ENCODE measurements at regions not wholly inside any gene's neighbourhood (a gene's known extent, or its start where the extent isn't known, plus 50 kb on each side); places are given as distances from the start of the nearest gene placed in this dataset.

- Histone ChIP-seq H3K9me3 (ENCODE audit: control insufficient read depth in 5 of 5, low read length in 5 of 5) (no peaks in the 10 kb centered on the region), H3K4me1 (ENCODE audit: control insufficient read depth in 5 of 5, insufficient read depth in 5 of 5, low read length in 5 of 5) (peaks cover 0 to 6% (median 3%) of the 10 kb centered on the region in 5 donors), H3K36me3 (ENCODE audit: control insufficient read depth in 5 of 5, insufficient read depth in 5 of 5, low read length in 5 of 5) (no peaks in the 10 kb centered on the region), H3K9ac (ENCODE audit: low read length in 5 of 5) (no peak overlapping the region), H3K27me3 (ENCODE audit: control insufficient read depth in 5 of 5, insufficient read depth in 4 of 5, low read length in 5 of 5) (no peaks in the 10 kb centered on the region), H3K27ac (ENCODE audit: low read depth, low read length) (no peak overlapping the region), H3K4me3 (ENCODE audit: low read depth in 1 of 5, low read length in 5 of 5) (no peak overlapping the region)
Measured at GRCh38 chr4:74608151-74608949, 163.4 kb downstream of the AREG start.

GRCh38 chr4:74610491-74610890 lies 165.6 kb downstream of the AREG start:
- Histone ChIP-seq H3K27me3 (ENCODE audit: control insufficient read depth in 5 of 5, insufficient read depth in 4 of 5, low read length in 5 of 5) (no peaks in the 10 kb centered on the region), H3K9ac (ENCODE audit: low read length in 5 of 5) (no peak overlapping the region), H3K4me3 (ENCODE audit: low read depth in 1 of 5, low read length in 5 of 5) (no peak overlapping the region), H3K4me1 (ENCODE audit: control insufficient read depth in 5 of 5, insufficient read depth in 5 of 5, low read length in 5 of 5) (peaks cover 0 to 6% (median 3%) of the 10 kb centered on the region in 5 donors), H3K27ac (ENCODE audit: low read depth, low read length) (no peak overlapping the region), H3K36me3 (ENCODE audit: control insufficient read depth in 5 of 5, insufficient read depth in 5 of 5, low read length in 5 of 5) (no peaks in the 10 kb centered on the region), H3K9me3 (ENCODE audit: control insufficient read depth in 5 of 5, low read length in 5 of 5) (peaks cover 0 to 2% (median 0%) of the 10 kb centered on the region in 5 donors)

DNA sequence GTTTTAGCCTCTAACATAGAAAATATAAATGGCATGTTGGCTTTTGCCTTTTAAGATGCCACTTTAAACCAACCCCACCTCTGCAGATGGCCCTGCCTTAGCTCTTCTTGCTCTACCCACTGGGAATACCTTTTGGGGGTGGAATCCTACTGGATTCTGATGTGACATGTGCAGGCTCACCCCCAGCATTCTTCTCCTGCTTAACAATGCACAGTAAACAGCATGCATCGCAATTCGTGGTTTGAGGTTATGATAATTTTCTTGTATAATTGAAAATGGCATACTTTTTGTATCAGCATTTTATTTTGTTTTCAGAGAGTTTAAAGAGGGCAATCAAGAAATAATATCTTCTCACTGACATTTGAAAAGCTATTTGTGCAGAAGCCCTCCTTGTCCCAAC lies 167.9 kb downstream of the AREG start:
- no peaks in the 10 kb centered on the region for H3K27me3 ChIP-seq (ENCODE audit: control insufficient read depth in 5 of 5, insufficient read depth in 4 of 5, low read length in 5 of 5)
- no peak overlapping the region for H3K9ac ChIP-seq (ENCODE audit: low read length in 5 of 5)
- peaks cover 0 to 2% (median 0%) of the 10 kb centered on the region in 5 donors for H3K9me3 ChIP-seq (ENCODE audit: control insufficient read depth in 5 of 5, low read length in 5 of 5)
- H3K4me3 ChIP-seq (ENCODE audit: low read depth in 1 of 5, low read length in 5 of 5): no peak overlapping the region
- H3K36me3 ChIP-seq (ENCODE audit: control insufficient read depth in 5 of 5, insufficient read depth in 5 of 5, low read length in 5 of 5): no peaks in the 10 kb centered on the region
- no peak overlapping the region for H3K27ac ChIP-seq (ENCODE audit: low read depth, low read length)
- H3K4me1 ChIP-seq (ENCODE audit: control insufficient read depth in 5 of 5, insufficient read depth in 5 of 5, low read length in 5 of 5): peaks cover 0 to 1% (median 0%) of the 10 kb centered on the region in 5 donors

DNA sequence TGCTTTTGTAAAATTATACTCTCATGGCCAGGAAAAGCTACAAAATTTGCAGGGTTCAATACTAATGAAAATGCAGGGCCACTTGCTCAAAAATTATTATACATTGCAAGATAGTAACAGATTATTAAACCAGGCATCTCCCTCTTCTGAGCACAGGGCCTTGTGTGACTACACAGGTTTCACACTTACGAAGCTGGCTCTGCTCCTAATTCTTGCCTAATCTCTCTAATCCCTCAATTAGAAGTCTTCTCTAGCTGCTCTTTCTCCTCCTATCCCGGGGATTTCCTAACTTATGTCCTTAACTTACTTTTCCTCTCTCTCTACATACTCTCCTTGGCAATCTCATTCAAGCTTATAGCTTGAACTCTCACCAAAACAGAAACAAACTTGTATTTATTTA lies 168.3 kb downstream of the AREG start:
- H3K36me3 ChIP-seq (ENCODE audit: control insufficient read depth in 5 of 5, insufficient read depth in 5 of 5, low read length in 5 of 5): no peaks in the 10 kb centered on the region
- peaks cover 0 to 2% (median 0%) of the 10 kb centered on the region in 5 donors for H3K9me3 ChIP-seq (ENCODE audit: control insufficient read depth in 5 of 5, low read length in 5 of 5)
- no peak overlapping the region for H3K4me3 ChIP-seq (ENCODE audit: low read depth in 1 of 5, low read length in 5 of 5)
- no peak overlapping the region for H3K27ac ChIP-seq (ENCODE audit: low read depth, low read length)
- no peak overlapping the region for H3K9ac ChIP-seq (ENCODE audit: low read length in 5 of 5)
- no peaks in the 10 kb centered on the region for H3K27me3 ChIP-seq (ENCODE audit: control insufficient read depth in 5 of 5, insufficient read depth in 4 of 5, low read length in 5 of 5)
- peaks cover 0 to 5% (median 0%) of the 10 kb centered on the region in 5 donors for H3K4me1 ChIP-seq (ENCODE audit: control insufficient read depth in 5 of 5, insufficient read depth in 5 of 5, low read length in 5 of 5)

- Histone ChIP-seq H3K4me1 (ENCODE audit: control insufficient read depth in 5 of 5, insufficient read depth in 5 of 5, low read length in 5 of 5) (peaks cover 0 to 15% (median 3%) of the 10 kb centered on the region in 5 donors), H3K9me3 (ENCODE audit: control insufficient read depth in 5 of 5, low read length in 5 of 5) (peaks cover 0 to 2% (median 0%) of the 10 kb centered on the region in 5 donors), H3K27ac (ENCODE audit: low read depth, low read length) (no peak overlapping the region), H3K4me3 (ENCODE audit: low read depth in 1 of 5, low read length in 5 of 5) (no peak overlapping the region), H3K27me3 (ENCODE audit: control insufficient read depth in 5 of 5, insufficient read depth in 4 of 5, low read length in 5 of 5) (no peaks in the 10 kb centered on the region), H3K36me3 (ENCODE audit: control insufficient read depth in 5 of 5, insufficient read depth in 5 of 5, low read length in 5 of 5) (no peaks in the 10 kb centered on the region), H3K9ac (ENCODE audit: low read length in 5 of 5) (no peak overlapping the region)
Measured at GRCh38 chr4:74615411-74615810, 170.5 kb downstream of the AREG start.

DNA sequence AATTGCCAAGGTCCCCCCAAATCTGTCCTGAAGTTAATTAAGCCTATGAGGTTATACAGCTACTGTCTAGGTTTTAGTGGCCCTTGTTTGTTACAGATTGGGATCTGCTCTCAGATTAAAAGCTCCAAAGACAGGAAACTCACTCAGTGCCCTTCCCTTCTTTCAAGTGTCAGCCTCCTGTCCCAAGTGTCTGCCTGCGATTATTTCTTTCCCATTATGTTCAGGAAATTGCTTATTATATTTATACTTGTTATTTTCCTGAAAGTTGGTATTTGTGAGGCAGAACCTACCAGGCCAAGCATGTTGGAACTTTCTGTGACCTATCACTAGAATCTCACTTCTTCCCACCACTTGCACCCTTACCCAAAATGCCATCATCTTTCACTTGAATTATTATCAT lies 173.2 kb downstream of the AREG start:
- peaks cover 0 to 16% (median 3%) of the 10 kb centered on the region in 5 donors for H3K4me1 ChIP-seq (ENCODE audit: control insufficient read depth in 5 of 5, insufficient read depth in 5 of 5, low read length in 5 of 5)
- no peaks in the 10 kb centered on the region for H3K36me3 ChIP-seq (ENCODE audit: control insufficient read depth in 5 of 5, insufficient read depth in 5 of 5, low read length in 5 of 5)
- H3K27me3 ChIP-seq (ENCODE audit: control insufficient read depth in 5 of 5, insufficient read depth in 4 of 5, low read length in 5 of 5): no peaks in the 10 kb centered on the region
- peaks cover 0 to 2% (median 0%) of the 10 kb centered on the region in 5 donors for H3K9me3 ChIP-seq (ENCODE audit: control insufficient read depth in 5 of 5, low read length in 5 of 5)
- H3K9ac ChIP-seq (ENCODE audit: low read length in 5 of 5): no peak overlapping the region
- H3K4me3 ChIP-seq (ENCODE audit: low read depth in 1 of 5, low read length in 5 of 5): no peak overlapping the region
- H3K27ac ChIP-seq (ENCODE audit: low read depth, low read length): no peak overlapping the region

- Histone ChIP-seq H3K9me3 (ENCODE audit: control insufficient read depth in 5 of 5, low read length in 5 of 5) (peaks cover 0 to 2% (median 0%) of the 10 kb centered on the region in 5 donors), H3K4me1 (ENCODE audit: control insufficient read depth in 5 of 5, insufficient read depth in 5 of 5, low read length in 5 of 5) (peaks cover 0 to 16% (median 3%) of the 10 kb centered on the region in 5 donors), H3K27ac (ENCODE audit: low read depth, low read length) (no peak overlapping the region), H3K4me3 (ENCODE audit: low read depth in 1 of 5, low read length in 5 of 5) (no peak overlapping the region), H3K36me3 (ENCODE audit: control insufficient read depth in 5 of 5, insufficient read depth in 5 of 5, low read length in 5 of 5) (no peaks in the 10 kb centered on the region), H3K27me3 (ENCODE audit: control insufficient read depth in 5 of 5, insufficient read depth in 4 of 5, low read length in 5 of 5) (no peaks in the 10 kb centered on the region), H3K9ac (ENCODE audit: low read length in 5 of 5) (no peak overlapping the region)
Measured at GRCh38 chr4:74618659-74619058, 173.7 kb downstream of the AREG start.

GRCh38 chr4:74619931-74620702 lies 174.2 kb downstream of the BTC start:
- Histone ChIP-seq H3K4me1 (ENCODE audit: control insufficient read depth in 5 of 5, insufficient read depth in 5 of 5, low read length in 5 of 5) (peaks cover 0 to 19% (median 3%) of the 10 kb centered on the region in 5 donors), H3K27me3 (ENCODE audit: control insufficient read depth in 5 of 5, insufficient read depth in 4 of 5, low read length in 5 of 5) (no peaks in the 10 kb centered on the region), H3K9me3 (ENCODE audit: control insufficient read depth in 5 of 5, low read length in 5 of 5) (peaks cover 0 to 2% (median 0%) of the 10 kb centered on the region in 5 donors), H3K9ac (ENCODE audit: low read length in 5 of 5) (no peak overlapping the region), H3K36me3 (ENCODE audit: control insufficient read depth in 5 of 5, insufficient read depth in 5 of 5, low read length in 5 of 5) (no peaks in the 10 kb centered on the region), H3K4me3 (ENCODE audit: low read depth in 1 of 5, low read length in 5 of 5) (no peak overlapping the region), H3K27ac (ENCODE audit: low read depth, low read length) (no peak overlapping the region)

DNA sequence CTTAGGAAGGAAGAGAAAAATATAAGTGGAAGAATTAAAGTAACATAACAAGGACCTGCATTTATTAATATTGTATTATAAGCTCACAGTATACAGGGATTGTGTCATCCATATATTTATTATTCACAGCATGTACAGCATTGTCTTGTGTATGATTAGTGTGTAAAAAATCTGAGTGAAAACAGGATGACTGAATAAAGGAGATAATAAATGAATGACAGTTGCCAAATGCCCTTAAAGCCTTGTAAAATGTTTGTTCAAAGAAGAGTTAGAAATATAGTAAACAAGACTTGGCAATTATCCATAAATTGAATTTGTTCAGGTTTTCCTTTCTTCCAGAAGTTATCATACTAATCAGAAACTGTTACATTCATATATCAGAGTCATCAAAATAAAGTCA lies 172.7 kb downstream of the BTC start:
- Histone ChIP-seq H3K4me3 (ENCODE audit: low read depth in 1 of 5, low read length in 5 of 5) (no peak overlapping the region), H3K27me3 (ENCODE audit: control insufficient read depth in 5 of 5, insufficient read depth in 4 of 5, low read length in 5 of 5) (no peaks in the 10 kb centered on the region), H3K4me1 (ENCODE audit: control insufficient read depth in 5 of 5, insufficient read depth in 5 of 5, low read length in 5 of 5) (peaks cover 0 to 19% (median 3%) of the 10 kb centered on the region in 5 donors), H3K9ac (ENCODE audit: low read length in 5 of 5) (no peak overlapping the region), H3K36me3 (ENCODE audit: control insufficient read depth in 5 of 5, insufficient read depth in 5 of 5, low read length in 5 of 5) (no peaks in the 10 kb centered on the region), H3K9me3 (ENCODE audit: control insufficient read depth in 5 of 5, low read length in 5 of 5) (no peaks in the 10 kb centered on the region), H3K27ac (ENCODE audit: low read depth, low read length) (no peak overlapping the region)

DNA sequence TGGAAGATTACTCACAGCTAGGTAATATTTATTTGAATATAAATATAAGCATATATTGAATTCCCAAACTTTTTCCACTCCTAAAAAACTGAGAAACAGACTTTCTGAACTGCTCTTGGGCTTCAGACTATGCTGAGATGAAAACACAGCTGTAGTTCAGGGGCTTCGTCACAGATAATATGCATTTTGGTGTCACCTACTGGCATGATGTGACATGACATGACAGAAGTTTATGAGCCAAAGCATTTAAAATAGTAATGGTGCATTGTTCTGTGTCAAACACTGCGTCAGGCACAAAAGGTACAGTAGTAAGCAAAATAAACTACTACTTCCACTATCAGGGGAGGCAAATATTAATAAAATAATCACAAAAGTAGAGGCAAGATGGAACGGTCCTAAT lies 171.3 kb downstream of the BTC start:
- no peak overlapping the region for H3K27ac ChIP-seq (ENCODE audit: low read depth, low read length)
- no peaks in the 10 kb centered on the region for H3K9me3 ChIP-seq (ENCODE audit: control insufficient read depth in 5 of 5, low read length in 5 of 5)
- H3K4me3 ChIP-seq (ENCODE audit: low read depth in 1 of 5, low read length in 5 of 5): no peak overlapping the region
- H3K27me3 ChIP-seq (ENCODE audit: control insufficient read depth in 5 of 5, insufficient read depth in 4 of 5, low read length in 5 of 5): no peaks in the 10 kb centered on the region
- peaks cover 0 to 16% (median 3%) of the 10 kb centered on the region in 5 donors for H3K4me1 ChIP-seq (ENCODE audit: control insufficient read depth in 5 of 5, insufficient read depth in 5 of 5, low read length in 5 of 5)
- H3K9ac ChIP-seq (ENCODE audit: low read length in 5 of 5): no peak overlapping the region
- H3K36me3 ChIP-seq (ENCODE audit: control insufficient read depth in 5 of 5, insufficient read depth in 5 of 5, low read length in 5 of 5): no peaks in the 10 kb centered on the region

All from subcutaneous abdominal adipose tissue (tissue), 5 donors.